ENCODE measurements at regions not wholly inside any gene's neighbourhood (a gene's known extent, or its start where the extent isn't known, plus 50 kb on each side); places are given as distances from the start of the nearest gene placed in this dataset.

DNA sequence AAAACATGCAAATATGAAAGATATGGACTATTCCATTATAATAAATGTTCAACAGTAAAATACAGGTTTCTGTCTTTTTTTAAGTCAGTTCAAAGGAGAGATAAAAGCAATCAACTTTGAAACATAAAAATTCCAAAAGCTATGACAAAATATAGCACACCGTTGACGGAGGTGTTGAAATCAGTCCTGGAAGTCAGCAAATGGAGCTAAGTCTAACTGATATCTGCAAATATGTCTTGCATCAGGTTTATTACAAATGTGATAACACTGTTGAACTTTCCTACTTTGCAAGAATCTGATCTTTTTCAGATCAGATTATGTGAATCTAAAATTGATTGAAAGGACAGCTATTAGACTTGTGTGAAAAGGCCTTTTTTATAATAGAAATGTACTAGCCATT is 300.7 kb downstream of the SHOX2 start:
- TF ChIP-seq, protein P1, sequence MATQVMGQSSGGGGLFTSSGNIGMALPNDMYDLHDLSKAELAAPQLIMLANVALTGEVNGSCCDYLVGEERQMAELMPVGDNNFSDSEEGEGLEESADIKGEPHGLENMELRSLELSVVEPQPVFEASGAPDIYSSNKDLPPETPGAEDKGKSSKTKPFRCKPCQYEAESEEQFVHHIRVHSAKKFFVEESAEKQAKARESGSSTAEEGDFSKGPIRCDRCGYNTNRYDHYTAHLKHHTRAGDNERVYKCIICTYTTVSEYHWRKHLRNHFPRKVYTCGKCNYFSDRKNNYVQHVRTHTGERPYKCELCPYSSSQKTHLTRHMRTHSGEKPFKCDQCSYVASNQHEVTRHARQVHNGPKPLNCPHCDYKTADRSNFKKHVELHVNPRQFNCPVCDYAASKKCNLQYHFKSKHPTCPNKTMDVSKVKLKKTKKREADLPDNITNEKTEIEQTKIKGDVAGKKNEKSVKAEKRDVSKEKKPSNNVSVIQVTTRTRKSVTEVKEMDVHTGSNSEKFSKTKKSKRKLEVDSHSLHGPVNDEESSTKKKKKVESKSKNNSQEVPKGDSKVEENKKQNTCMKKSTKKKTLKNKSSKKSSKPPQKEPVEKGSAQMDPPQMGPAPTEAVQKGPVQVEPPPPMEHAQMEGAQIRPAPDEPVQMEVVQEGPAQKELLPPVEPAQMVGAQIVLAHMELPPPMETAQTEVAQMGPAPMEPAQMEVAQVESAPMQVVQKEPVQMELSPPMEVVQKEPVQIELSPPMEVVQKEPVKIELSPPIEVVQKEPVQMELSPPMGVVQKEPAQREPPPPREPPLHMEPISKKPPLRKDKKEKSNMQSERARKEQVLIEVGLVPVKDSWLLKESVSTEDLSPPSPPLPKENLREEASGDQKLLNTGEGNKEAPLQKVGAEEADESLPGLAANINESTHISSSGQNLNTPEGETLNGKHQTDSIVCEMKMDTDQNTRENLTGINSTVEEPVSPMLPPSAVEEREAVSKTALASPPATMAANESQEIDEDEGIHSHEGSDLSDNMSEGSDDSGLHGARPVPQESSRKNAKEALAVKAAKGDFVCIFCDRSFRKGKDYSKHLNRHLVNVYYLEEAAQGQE (IDR thresholded peaks at IDR 0.05), result no peak
- no peak for TF ChIP-seq EP300 (IDR thresholded peaks at IDR 0.05)
- TF ChIP-seq POLR2A (IDR thresholded peaks at IDR 0.05; ENCODE audit: low read length), result no peak
- TF ChIP-seq, protein P2, sequence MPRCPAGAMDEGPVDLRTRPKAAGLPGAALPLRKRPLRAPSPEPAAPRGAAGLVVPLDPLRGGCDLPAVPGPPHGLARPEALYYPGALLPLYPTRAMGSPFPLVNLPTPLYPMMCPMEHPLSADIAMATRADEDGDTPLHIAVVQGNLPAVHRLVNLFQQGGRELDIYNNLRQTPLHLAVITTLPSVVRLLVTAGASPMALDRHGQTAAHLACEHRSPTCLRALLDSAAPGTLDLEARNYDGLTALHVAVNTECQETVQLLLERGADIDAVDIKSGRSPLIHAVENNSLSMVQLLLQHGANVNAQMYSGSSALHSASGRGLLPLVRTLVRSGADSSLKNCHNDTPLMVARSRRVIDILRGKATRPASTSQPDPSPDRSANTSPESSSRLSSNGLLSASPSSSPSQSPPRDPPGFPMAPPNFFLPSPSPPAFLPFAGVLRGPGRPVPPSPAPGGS (IDR thresholded peaks at IDR 0.05), result no peak
- TF ChIP-seq, protein P3, sequence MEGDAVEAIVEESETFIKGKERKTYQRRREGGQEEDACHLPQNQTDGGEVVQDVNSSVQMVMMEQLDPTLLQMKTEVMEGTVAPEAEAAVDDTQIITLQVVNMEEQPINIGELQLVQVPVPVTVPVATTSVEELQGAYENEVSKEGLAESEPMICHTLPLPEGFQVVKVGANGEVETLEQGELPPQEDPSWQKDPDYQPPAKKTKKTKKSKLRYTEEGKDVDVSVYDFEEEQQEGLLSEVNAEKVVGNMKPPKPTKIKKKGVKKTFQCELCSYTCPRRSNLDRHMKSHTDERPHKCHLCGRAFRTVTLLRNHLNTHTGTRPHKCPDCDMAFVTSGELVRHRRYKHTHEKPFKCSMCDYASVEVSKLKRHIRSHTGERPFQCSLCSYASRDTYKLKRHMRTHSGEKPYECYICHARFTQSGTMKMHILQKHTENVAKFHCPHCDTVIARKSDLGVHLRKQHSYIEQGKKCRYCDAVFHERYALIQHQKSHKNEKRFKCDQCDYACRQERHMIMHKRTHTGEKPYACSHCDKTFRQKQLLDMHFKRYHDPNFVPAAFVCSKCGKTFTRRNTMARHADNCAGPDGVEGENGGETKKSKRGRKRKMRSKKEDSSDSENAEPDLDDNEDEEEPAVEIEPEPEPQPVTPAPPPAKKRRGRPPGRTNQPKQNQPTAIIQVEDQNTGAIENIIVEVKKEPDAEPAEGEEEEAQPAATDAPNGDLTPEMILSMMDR (IDR thresholded peaks at IDR 0.05), result no peak
- TF ChIP-seq HOXB13 (CRISPR knock-in tag; IDR thresholded peaks at IDR 0.05; ENCODE audit: low read depth), result no peak
- TF ChIP-seq RAD21 (conservative IDR thresholded peaks at IDR 0.05 in 1 of 2, IDR thresholded peaks at IDR 0.05 in 1 of 2), result no peak
- TF ChIP-seq, protein P4, sequence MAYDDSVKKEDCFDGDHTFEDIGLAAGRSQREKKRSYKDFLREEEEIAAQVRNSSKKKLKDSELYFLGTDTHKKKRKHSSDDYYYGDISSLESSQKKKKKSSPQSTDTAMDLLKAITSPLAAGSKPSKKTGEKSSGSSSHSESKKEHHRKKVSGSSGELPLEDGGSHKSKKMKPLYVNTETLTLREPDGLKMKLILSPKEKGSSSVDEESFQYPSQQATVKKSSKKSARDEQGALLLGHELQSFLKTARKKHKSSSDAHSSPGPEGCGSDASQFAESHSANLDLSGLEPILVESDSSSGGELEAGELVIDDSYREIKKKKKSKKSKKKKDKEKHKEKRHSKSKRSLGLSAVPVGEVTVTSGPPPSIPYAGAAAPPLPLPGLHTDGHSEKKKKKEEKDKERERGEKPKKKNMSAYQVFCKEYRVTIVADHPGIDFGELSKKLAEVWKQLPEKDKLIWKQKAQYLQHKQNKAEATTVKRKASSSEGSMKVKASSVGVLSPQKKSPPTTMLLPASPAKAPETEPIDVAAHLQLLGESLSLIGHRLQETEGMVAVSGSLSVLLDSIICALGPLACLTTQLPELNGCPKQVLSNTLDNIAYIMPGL (CRISPR knock-in tag; IDR thresholded peaks at IDR 0.05; ENCODE audit: borderline replicate concordance), result no peak
- TF ChIP-seq, protein P5, sequence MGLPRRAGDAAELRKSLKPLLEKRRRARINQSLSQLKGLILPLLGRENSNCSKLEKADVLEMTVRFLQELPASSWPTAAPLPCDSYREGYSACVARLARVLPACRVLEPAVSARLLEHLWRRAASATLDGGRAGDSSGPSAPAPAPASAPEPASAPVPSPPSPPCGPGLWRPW (IDR thresholded peaks at IDR 0.05), result no peak
- TF ChIP-seq, protein P6, sequence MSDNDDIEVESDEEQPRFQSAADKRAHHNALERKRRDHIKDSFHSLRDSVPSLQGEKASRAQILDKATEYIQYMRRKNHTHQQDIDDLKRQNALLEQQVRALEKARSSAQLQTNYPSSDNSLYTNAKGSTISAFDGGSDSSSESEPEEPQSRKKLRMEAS (IDR thresholded peaks at IDR 0.05), result no peak
- no peak for TF ChIP-seq MAFK (IDR thresholded peaks at IDR 0.05; ENCODE audit: partially characterized antibody)
- TF ChIP-seq RNF2 (IDR thresholded peaks at IDR 0.05; ENCODE audit: borderline replicate concordance, low read depth), result no peak
- no peak for TF ChIP-seq MYC (IDR thresholded peaks at IDR 0.05; ENCODE audit: borderline replicate concordance, low read length)
